BE2C (cell line): ENCODE measurements at regions not wholly inside any gene's neighbourhood (a gene's known extent, or its start where the extent isn't known, plus 50 kb on each side); places are given as distances from the start of the nearest gene placed in this dataset.

Experiments
- DNase-seq: peaks from one replicate; pipeline ENCODE4 v3.0.0-alpha.2; 2020
- H3K27me3 ChIP-seq: fragments of 250-450 bp; sonication (Bioruptor Pico); 2 replicates; pipeline ENCODE4 v1.5.1; 2020; ENCODE audit warnings: mild to moderate bottlenecking
- H3K36me3 ChIP-seq: fragments of 250-450 bp; sonication (Bioruptor Pico); 2 replicates; pipeline ENCODE4 v1.5.1; 2020; ENCODE audit warnings: mild to moderate bottlenecking
- H3K4me1 ChIP-seq: fragments of 250-450 bp; sonication (Bioruptor Pico); 2 replicates; pipeline ENCODE4 v1.5.1; 2020
- H3K4me3 ChIP-seq: 2 replicates; pipeline ENCODE4 v1.5.1; 2011; ENCODE audit warnings: low read depth, low read length
- H3K9me3 ChIP-seq: fragments of 250-450 bp; sonication (Bioruptor Pico); 2 replicates; pipeline ENCODE4 v1.5.1; 2020
- CTCF ChIP-seq: IDR thresholded peaks from 2 replicates; pipeline ENCODE4 v1.5.1; 2012; ENCODE audit warnings: mild to moderate bottlenecking, low read depth, low read length

DNA sequence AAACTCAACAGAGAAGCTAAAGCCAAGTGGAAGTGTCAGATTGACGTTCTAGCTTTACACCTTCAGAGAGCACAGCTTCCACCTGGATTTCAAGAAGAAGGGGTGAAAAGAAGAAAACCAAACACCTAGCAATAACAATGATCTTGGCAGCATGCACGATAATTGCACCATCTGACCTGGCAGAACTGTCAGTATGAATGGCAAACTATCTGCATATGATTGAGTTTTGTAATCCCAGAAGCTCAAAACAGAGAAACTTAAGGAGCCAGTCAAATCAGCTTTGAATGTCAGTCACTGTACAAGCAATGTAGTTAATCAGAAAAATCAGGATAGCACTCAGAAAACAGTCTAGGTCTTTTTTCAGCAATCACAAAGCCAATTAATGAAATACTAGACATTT, 427.1 kb downstream of the ZFHX3 start:
- H3K9me3 ChIP-seq: no peaks in the 10 kb centered on the region
- H3K4me1 ChIP-seq: no peaks in the 10 kb centered on the region
- no peak overlapping the region for H3K4me3 ChIP-seq
- no peak for TF ChIP-seq CTCF
- H3K36me3 ChIP-seq: no peaks in the 10 kb centered on the region
- DNase-seq: no peak
- no peaks in the 10 kb centered on the region for H3K27me3 ChIP-seq

GRCh38 chr16:72620348-72620747, 427.6 kb downstream of the ZFHX3 start:
- TF ChIP-seq CTCF: no peak
- Histone ChIP-seq H3K36me3 (no peaks in the 10 kb centered on the region), H3K27me3 (no peaks in the 10 kb centered on the region), H3K4me3 (no peak overlapping the region), H3K4me1 (no peaks in the 10 kb centered on the region), H3K9me3 (no peaks in the 10 kb centered on the region)
- no peak for DNase-seq

DNA sequence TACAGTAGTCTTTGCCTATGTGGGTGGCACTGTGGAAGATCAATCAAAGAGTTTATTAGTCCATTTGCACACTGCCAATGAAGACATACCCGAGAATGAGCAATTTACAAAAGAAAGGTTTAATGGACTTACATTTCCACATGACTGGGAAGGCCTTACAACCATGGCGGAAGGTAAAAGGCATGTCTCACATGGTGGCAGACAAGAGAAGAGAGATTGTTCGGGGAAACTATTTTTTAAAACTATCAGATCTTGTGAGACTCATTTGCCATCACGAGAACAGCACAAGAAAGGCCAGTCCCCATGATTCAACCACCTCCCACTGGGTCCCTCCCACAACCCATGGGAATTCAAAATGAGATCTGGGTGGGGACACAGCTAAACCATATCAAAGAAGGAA, 432.1 kb downstream of the ZFHX3 start:
- Histone ChIP-seq H3K36me3 (no peaks in the 10 kb centered on the region), H3K27me3 (no peaks in the 10 kb centered on the region)
- no peak for TF ChIP-seq CTCF

DNA sequence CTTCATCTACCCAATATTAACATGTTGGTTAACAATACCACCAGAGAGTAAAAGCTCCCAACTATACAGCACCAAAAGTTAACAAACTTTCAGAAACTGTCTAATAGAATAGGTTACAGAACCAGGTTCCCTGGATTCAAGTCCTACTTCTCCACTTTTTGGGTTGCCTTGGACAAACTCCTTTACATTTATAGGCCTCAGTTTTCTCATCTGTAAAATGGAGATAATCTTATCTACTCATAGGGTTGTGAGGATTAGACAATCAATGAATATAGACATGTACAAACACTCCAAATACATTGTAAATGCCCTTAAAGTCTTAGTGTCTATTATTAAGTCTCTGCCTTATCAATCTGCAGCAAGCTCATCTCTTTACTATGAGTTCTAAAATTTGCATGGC, 435.2 kb downstream of the ZFHX3 start:
- H3K27me3 ChIP-seq: no peaks in the 10 kb centered on the region
- no peaks in the 10 kb centered on the region for H3K9me3 ChIP-seq
- TF ChIP-seq CTCF: no peak
- no peak overlapping the region for H3K4me3 ChIP-seq
- H3K4me1 ChIP-seq: no peaks in the 10 kb centered on the region
- no peak for DNase-seq
- no peaks in the 10 kb centered on the region for H3K36me3 ChIP-seq

More for the DNA sequence above, 432.1 kb downstream of the ZFHX3 start:
- DNase-seq: no peak
- Histone ChIP-seq H3K9me3 (no peaks in the 10 kb centered on the region), H3K4me3 (no peak overlapping the region), H3K4me1 (no peaks in the 10 kb centered on the region)

DNA sequence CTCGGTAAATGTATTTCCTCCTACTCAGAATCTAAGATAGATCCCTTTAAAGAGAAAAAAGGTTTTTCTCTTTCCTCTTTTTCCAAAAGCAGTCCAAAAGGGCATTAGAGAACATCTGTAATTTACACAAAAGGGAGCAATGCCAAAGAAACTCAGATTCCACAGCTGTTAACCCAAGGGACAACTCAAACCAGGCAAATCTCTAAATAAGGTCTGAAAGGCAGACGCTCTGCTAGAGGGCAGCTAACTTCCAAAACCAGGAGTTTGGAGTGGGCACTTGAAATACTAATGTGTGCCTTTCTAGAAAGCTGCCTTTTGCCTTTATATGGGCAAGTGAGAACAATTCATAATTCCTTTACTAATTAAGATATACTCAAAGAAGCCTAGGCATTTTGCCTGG, 435.7 kb downstream of the ZFHX3 start:
- no peak overlapping the region for H3K4me3 ChIP-seq
- H3K9me3 ChIP-seq: no peaks in the 10 kb centered on the region
- H3K27me3 ChIP-seq: no peaks in the 10 kb centered on the region
- H3K4me1 ChIP-seq: no peaks in the 10 kb centered on the region
- no peak for DNase-seq
- H3K36me3 ChIP-seq: no peaks in the 10 kb centered on the region
- TF ChIP-seq CTCF: no peak

- H3K36me3 ChIP-seq: no peaks in the 10 kb centered on the region
Measured at GRCh38 chr16:72609933-72610332, 438.0 kb upstream of the PMFBP1 start.

More at GRCh38 chr16:72609933-72610332, 438.0 kb upstream of the PMFBP1 start:
- no peaks in the 10 kb centered on the region for H3K4me1 ChIP-seq
- no peaks in the 10 kb centered on the region for H3K9me3 ChIP-seq
- DNase-seq: no peak
- no peaks in the 10 kb centered on the region for H3K27me3 ChIP-seq
- TF ChIP-seq CTCF: no peak
- no peak overlapping the region for H3K4me3 ChIP-seq
